Gastrocnemius medialis (tissue), 4 donors: ENCODE measurements at regions not wholly inside any gene's neighbourhood (a gene's known extent, or its start where the extent isn't known, plus 50 kb on each side); places are given as distances from the start of the nearest gene placed in this dataset.

Experiments
- CTCF ChIP-seq, 5 experiments: fragments of 450-650 bp in 3 of 5; fragments of 200-600 bp in 2 of 5; sonication (generic) in 2 of 5; IDR thresholded peaks in 4 of 5; conservative IDR thresholded peaks in 1 of 5; 1 replicate in 4 of 5; 2 replicates in 1 of 5; pipeline ENCODE4 v1.5.1; 2016 to 2019; ENCODE audit warnings: antibody characterized with exemption in 5 of 5, mild to moderate bottlenecking in 3 of 5, moderate library complexity in 3 of 5
- POLR2A ChIP-seq, 2 donors: fragments of 450-650 bp; IDR thresholded peaks; one replicate each; pipeline ENCODE4 v1.6.1; 2017; ENCODE audit warnings: antibody characterized with exemption in 2 of 2, mild to moderate bottlenecking in 2 of 2, moderate library complexity in 2 of 2

GRCh38 chr5:142391058-142391845, 66.4 kb upstream of the SPRY4 start:
- TF ChIP-seq CTCF (IDR thresholded peaks at IDR 0.05 in 4 of 5, conservative IDR thresholded peaks at IDR 0.05 in 1 of 5) (no peak), POLR2A (IDR thresholded peaks at IDR 0.05) (no peak)
